ENCODE measurements at regions not wholly inside any gene's neighbourhood (a gene's known extent, or its start where the extent isn't known, plus 50 kb on each side); places are given as distances from the start of the nearest gene placed in this dataset.

GRCh38 chr11:87429996-87430395 is 392.3 kb downstream of the TMEM135 start:
- TF ChIP-seq, protein P1, sequence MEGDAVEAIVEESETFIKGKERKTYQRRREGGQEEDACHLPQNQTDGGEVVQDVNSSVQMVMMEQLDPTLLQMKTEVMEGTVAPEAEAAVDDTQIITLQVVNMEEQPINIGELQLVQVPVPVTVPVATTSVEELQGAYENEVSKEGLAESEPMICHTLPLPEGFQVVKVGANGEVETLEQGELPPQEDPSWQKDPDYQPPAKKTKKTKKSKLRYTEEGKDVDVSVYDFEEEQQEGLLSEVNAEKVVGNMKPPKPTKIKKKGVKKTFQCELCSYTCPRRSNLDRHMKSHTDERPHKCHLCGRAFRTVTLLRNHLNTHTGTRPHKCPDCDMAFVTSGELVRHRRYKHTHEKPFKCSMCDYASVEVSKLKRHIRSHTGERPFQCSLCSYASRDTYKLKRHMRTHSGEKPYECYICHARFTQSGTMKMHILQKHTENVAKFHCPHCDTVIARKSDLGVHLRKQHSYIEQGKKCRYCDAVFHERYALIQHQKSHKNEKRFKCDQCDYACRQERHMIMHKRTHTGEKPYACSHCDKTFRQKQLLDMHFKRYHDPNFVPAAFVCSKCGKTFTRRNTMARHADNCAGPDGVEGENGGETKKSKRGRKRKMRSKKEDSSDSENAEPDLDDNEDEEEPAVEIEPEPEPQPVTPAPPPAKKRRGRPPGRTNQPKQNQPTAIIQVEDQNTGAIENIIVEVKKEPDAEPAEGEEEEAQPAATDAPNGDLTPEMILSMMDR (IDR thresholded peaks at IDR 0.05; ENCODE audit: insufficient read depth, low read depth, low read length) = no peak
- no peak for TF ChIP-seq EZH2 (IDR thresholded peaks at IDR 0.05; ENCODE audit: insufficient read depth, low read length)
